ENCODE measurements at regions not wholly inside any gene's neighbourhood (a gene's known extent, or its start where the extent isn't known, plus 50 kb on each side); places are given as distances from the start of the nearest gene placed in this dataset.
"Not testable (repeated sequence)": the region's sequence is repeated elsewhere in the genome, so short reads cannot be mapped to it uniquely, and the experiment has no call there.

DNA sequence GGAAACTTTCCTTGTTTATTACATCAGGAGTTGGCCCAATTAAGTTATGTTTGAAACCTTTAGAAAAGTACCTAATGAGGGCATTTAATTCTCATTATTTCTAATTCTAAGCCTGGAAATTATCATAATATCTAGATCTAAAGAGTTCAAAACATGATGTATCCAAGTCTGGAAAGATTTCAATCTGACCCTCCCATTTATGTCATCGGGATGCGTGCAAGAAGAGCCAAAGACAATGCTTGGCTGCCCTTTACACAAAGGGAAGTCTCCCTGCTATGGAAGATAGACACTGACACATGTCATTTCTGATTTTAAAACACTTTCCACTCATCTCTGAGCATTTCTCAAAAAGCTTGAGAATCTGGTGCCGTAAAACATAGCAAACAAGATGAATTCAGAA lies 222.4 kb downstream of the ANTXR2 start:
- no peak for DNase-seq (ENCODE audit: low spot score)

GRCh38 chr4:79848329-79848728 lies 224.7 kb downstream of the ANTXR2 start:
- DNase-seq (ENCODE audit: low spot score), result no peak

DNA sequence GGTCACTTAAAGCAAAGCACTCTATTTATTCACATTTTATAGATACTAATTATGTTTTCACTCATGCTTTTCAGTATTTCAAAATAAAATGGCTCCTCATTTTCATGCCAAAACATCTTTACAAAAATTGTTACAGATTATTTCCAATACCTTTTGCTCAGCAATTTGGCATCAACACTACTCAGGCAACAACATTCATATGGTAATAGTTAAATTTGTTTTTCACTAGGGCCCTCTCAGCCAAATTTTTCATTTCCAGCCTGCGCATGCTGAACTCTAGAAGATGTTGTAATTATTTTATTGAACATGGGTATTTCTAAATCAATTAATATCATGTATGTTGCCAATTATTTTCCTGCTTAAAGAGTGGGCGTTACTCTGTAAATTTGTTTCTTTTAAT lies 225.6 kb downstream of the ANTXR2 start:
- DNase-seq (ENCODE audit: low spot score), result no peak

DNA sequence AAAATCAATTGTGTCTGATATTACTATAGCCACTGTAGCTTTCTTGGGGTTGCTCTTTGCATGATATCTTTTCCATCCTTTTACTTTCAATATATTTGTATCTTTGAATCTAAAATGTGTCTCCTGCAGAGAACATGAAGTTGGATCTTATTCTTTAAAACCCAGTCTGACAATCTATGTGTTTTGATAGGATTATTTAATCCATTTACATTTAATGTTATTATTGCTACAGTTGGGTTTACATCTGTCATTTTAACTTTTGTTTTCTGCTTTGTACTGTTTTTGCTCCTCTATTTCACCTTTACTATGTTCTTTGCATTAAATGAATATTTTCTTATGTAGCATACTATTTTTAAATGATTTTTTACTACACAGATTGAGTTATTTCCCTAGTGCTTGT lies 230.9 kb downstream of the ANTXR2 start:
- DNase-seq (ENCODE audit: low spot score), result no peak

- DNase-seq (ENCODE audit: low spot score), result no peak
Measured at GRCh38 chr4:79833857-79834256, 239.2 kb downstream of the ANTXR2 start.

DNA sequence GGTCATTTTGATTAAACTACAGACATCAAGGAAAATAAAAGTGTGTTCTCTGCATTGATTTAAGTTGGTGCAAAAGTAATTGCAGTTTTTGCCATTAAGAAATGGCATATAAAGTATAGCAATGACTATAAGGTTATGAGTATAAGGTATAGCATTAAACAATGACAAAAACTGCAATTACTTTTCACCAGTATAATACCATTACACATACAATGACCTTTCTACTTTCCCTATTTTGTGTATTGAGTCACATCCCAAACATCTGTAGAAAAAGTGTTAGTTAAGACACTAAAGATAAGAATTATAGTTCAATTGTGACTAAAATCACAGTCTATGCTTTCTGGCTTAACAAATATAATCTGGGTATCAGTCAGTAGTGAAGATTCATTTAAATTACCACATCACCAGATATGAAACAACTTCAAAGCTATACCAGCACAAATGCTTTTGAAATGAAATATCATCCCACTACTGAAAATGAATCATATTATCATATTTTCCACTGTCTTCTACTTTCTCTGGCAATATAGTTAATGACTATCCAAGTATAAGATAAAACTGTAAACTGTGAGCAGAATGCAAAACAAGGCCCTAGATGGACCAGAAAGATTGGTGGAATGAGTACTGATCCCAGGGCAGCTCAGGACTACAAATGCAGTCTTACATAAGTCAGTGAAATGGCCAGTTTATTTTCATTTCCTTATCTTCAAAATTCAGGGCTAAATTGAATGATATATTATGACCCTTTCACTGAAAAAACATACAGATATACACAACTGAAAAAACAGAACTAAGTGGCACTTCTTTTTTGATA lies 241.1 kb downstream of the ANTXR2 start:
- no peak for DNase-seq (ENCODE audit: low spot score)

- DNase-seq (ENCODE audit: low spot score), result no peak
Measured at GRCh38 chr4:79831119-79831528, 241.9 kb downstream of the ANTXR2 start.

DNA sequence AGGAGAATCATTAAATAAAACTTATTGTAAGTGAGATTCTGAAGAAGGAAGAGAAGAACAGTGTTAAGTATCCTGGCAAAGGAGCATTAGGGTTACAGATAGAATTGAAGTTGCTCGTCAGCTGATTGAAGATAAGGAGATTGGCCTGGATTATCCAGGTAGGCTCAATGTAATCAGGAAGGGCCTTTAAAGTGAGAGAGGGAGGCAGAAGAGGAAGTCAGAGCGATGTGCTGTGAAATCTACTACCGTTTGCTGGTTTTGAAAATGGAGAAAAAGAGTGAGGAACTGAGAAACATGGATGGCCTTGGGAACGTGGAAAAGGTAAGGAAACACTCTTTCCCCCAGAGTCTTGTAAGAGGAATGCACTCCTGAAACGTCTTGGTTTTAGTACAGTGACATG lies 245.7 kb downstream of the ANTXR2 start:
- DNase-seq (ENCODE audit: low spot score), result no peak

DNA sequence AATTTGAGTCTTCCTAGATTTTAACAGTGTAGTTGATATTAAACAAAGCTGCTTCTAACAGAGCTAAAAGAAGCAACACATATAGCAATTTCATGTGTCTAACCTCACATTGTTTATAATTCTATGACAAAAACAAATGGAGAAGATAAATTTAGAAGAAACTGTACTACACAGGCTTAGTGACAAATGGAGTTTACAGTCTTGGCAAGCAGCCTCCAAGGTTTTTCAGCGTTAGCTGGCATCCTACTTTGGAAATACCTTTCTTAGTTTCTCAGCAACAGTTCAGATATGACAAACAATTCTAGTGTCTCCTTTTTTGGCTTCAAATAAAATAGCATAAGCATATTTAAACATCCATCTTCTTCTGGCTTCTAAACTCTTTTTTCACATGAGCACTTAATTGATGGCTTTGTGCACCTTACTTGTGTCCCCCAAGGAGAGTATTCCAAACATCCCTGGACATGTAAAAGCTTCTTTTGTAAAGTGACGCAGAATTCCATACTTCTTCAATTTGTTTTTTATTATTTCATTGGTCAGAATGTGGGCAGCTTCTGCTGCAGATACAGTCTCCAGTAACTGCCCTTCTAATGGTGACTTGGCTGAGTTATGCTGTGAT lies 249.8 kb downstream of the ANTXR2 start:
- DNase-seq (ENCODE audit: low spot score), result no peak

DNA sequence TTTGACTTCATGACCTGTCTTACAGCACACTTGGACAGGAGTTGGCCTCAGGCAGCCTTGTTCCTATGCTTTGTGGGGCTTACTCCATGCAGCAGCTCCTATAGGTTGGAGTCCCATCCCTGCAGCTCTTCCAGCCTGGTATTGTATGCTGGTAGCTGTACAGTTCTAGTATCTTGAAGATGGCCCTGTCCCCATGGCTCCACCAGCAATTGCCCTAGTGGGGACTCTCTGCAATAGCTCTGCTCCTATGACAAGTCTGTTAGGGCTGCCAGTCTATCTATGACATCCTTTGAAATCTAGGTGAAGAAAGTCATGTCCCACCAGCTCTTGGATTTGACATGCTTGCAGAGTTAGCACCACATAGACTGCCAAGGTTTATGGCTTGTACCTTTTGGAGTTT lies 252.6 kb downstream of the ANTXR2 start:
- DNase-seq (ENCODE audit: low spot score), result no peak

GRCh38 chr4:79807933-79808332 lies 265.1 kb downstream of the ANTXR2 start:
- DNase-seq (ENCODE audit: low spot score), result not testable (repeated sequence)

- no peak for DNase-seq (ENCODE audit: low spot score)
Measured at GRCh38 chr4:79798047-79798446, 275.0 kb downstream of the ANTXR2 start.

- DNase-seq (ENCODE audit: low spot score), result no peak
Measured at GRCh38 chr4:79796948-79797347, 276.1 kb downstream of the ANTXR2 start.

- DNase-seq (ENCODE audit: low spot score), result no peak
Measured at GRCh38 chr4:79788884-79789283, 284.1 kb downstream of the ANTXR2 start.

- no peak for DNase-seq (ENCODE audit: low spot score)
Measured at GRCh38 chr4:79780129-79780528, 292.9 kb downstream of the ANTXR2 start.

DNA sequence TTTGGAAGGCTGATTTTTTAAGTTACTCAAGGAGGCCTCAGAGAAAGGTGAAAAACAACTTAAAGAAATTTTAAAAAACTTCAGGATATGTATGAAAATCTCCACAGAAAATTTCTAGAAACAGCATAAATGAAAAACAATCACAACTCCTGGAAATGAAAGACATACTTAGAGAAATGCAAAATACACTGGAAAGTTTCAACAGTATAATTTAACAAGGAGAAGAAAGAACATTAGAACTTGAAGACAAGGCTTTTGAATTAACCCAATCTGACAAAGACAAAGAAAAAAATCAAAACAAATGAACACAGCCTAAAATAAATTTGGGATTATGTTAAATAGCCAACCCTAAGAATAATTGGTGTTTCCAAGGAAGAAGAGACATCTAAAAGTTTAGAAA lies 300.5 kb downstream of the ANTXR2 start:
- DNase-seq (ENCODE audit: low spot score), result no peak

- no peak for DNase-seq (ENCODE audit: low spot score)
Measured at GRCh38 chr4:79764120-79764519, 308.9 kb downstream of the ANTXR2 start.

DNA sequence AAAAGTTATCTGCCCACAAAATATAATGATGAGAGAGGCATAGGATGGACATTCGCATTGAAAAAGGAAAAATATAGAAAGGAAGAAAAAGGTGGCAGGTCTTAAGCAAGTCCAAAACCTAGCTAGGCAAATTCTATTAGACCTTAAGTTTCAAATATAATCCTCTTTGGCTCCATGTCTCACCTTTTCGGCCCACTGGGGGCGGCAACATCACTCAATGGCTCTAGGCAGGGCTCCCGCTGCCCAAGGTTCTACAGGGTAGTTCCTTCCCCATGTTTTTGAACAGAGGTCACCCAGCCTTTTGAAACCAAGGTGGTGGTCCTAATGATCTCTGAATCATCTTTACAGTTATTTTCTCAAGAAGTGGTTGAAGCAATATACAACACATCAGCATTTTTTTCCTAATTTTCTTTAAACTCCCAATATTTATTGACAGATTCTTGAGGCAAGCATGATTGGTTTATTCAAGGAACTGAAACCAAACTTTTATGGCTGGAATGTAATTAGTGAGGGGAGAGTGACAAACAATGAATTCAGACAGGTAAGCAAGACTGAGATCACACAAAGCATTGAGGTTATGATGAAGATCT lies 309.4 kb downstream of the ANTXR2 start:
- DNase-seq (ENCODE audit: low spot score), result no peak

- DNase-seq (ENCODE audit: low spot score), result no peak
Measured at GRCh38 chr4:79759793-79760192, 313.2 kb downstream of the ANTXR2 start.

GRCh38 chr4:79757600-79757999 lies 315.4 kb downstream of the ANTXR2 start:
- DNase-seq (ENCODE audit: low spot score), result no peak

- no peak for DNase-seq (ENCODE audit: low spot score)
Measured at GRCh38 chr4:79756140-79756895, 316.7 kb downstream of the ANTXR2 start.

GRCh38 chr4:79748835-79749234 lies 324.2 kb downstream of the ANTXR2 start:
- no peak for DNase-seq (ENCODE audit: low spot score)

DNA sequence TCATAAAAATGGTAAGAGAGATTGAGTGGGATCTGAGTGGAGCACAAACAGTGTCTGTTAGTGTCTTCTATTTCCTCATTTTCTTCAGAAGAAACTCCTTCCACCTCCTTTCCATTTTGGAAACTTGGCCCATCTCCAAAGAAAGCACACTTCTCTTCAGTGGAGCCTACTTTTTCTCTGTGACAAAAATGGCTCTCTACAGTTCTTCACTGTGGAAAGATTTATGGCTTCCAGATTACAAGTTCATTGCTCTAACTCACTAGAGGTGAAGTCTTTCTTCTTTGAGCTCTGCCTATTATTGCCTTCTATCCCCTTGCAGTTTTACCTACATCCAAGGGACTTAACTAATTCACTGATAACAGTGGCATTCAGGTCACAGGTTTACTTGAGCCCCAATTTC lies 325.8 kb downstream of the ANTXR2 start:
- no peak for DNase-seq (ENCODE audit: low spot score)
